ENCODE measurements at regions not wholly inside any gene's neighbourhood (a gene's known extent, or its start where the extent isn't known, plus 50 kb on each side); places are given as distances from the start of the nearest gene placed in this dataset.

GRCh38 chr18:4593895-4594294 is 138.8 kb upstream of the DLGAP1 start:
- no peak overlapping the region for H3K27ac ChIP-seq
- no peak overlapping the region for H3K4me3 ChIP-seq
- no peak for DNase-seq (ENCODE audit: low spot score in 2 of 2)
- no peaks in the 10 kb centered on the region for H3K4me1 ChIP-seq
- WGBS = 93% methylated on average over 1 of the region's 1 CpG
- no peaks in the 10 kb centered on the region for H3K27me3 ChIP-seq
- TF ChIP-seq CTCF (IDR thresholded peaks at IDR 0.05) (no peak), EP300 (IDR thresholded peaks at IDR 0.05) (no peak), POLR2AphosphoS5 (IDR thresholded peaks at IDR 0.05) (no peak), POLR2A (IDR thresholded peaks at IDR 0.05) (no peak)
- H3K9me3 ChIP-seq = no peaks in the 10 kb centered on the region
- H3K36me3 ChIP-seq = no peaks in the 10 kb centered on the region

GRCh38 chr18:4593459-4593858 is 138.4 kb upstream of the DLGAP1 start:
- Histone ChIP-seq H3K4me3 (no peak overlapping the region), H3K36me3 (no peaks in the 10 kb centered on the region), H3K27ac (no peak overlapping the region), H3K27me3 (no peaks in the 10 kb centered on the region), H3K9me3 (no peaks in the 10 kb centered on the region), H3K4me1 (no peaks in the 10 kb centered on the region)
- WGBS = 78% methylated on average over 4 of the region's 4 CpGs
- TF ChIP-seq CTCF (IDR thresholded peaks at IDR 0.05) (no peak), POLR2AphosphoS5 (IDR thresholded peaks at IDR 0.05) (no peak), EP300 (IDR thresholded peaks at IDR 0.05) (no peak), POLR2A (IDR thresholded peaks at IDR 0.05) (no peak)
- DNase-seq (ENCODE audit: low spot score in 2 of 2) = no peak

GRCh38 chr18:4589056-4589800 is 134.1 kb upstream of the DLGAP1 start:
- Histone ChIP-seq H3K36me3 (no peaks in the 10 kb centered on the region), H3K4me3 (no peak overlapping the region), H3K9me3 (no peaks in the 10 kb centered on the region), H3K27ac (no peak overlapping the region), H3K4me1 (no peaks in the 10 kb centered on the region), H3K27me3 (no peaks in the 10 kb centered on the region)
- WGBS = 76% methylated on average over 5 of the region's 5 CpGs
- DNase-seq (ENCODE audit: low spot score in 2 of 2) = no peak
- TF ChIP-seq POLR2A (IDR thresholded peaks at IDR 0.05) (no peak), CTCF (IDR thresholded peaks at IDR 0.05) (no peak), EP300 (IDR thresholded peaks at IDR 0.05) (no peak), POLR2AphosphoS5 (IDR thresholded peaks at IDR 0.05) (no peak)

GRCh38 chr18:4587204-4587603 is 132.1 kb upstream of the DLGAP1 start:
- H3K36me3 ChIP-seq = no peaks in the 10 kb centered on the region
- no peaks in the 10 kb centered on the region for H3K9me3 ChIP-seq
- H3K27ac ChIP-seq = no peak overlapping the region
- no peak for DNase-seq (ENCODE audit: low spot score in 2 of 2)
- no peaks in the 10 kb centered on the region for H3K27me3 ChIP-seq
- no peaks in the 10 kb centered on the region for H3K4me1 ChIP-seq
- no peak overlapping the region for H3K4me3 ChIP-seq
- TF ChIP-seq POLR2A (IDR thresholded peaks at IDR 0.05) (no peak), CTCF (IDR thresholded peaks at IDR 0.05) (no peak), POLR2AphosphoS5 (IDR thresholded peaks at IDR 0.05) (no peak), EP300 (IDR thresholded peaks at IDR 0.05) (no peak)

GRCh38 chr18:4586731-4587130 is 131.6 kb upstream of the DLGAP1 start:
- H3K27ac ChIP-seq = no peak overlapping the region
- DNase-seq (ENCODE audit: low spot score in 2 of 2) = no peak
- no peaks in the 10 kb centered on the region for H3K9me3 ChIP-seq
- H3K4me3 ChIP-seq = no peak overlapping the region
- no peaks in the 10 kb centered on the region for H3K36me3 ChIP-seq
- TF ChIP-seq POLR2AphosphoS5 (IDR thresholded peaks at IDR 0.05) (no peak), POLR2A (IDR thresholded peaks at IDR 0.05) (no peak), CTCF (IDR thresholded peaks at IDR 0.05) (no peak), EP300 (IDR thresholded peaks at IDR 0.05) (no peak)
- H3K4me1 ChIP-seq = no peaks in the 10 kb centered on the region
- 68% methylated on average over 2 of the region's 2 CpGs for WGBS
- no peaks in the 10 kb centered on the region for H3K27me3 ChIP-seq

Data from suprapubic skin (tissue), 4 donors.